ENCODE measurements at regions not wholly inside any gene's neighbourhood (a gene's known extent, or its start where the extent isn't known, plus 50 kb on each side); places are given as distances from the start of the nearest gene placed in this dataset.
A peak's percentile ranks its signal among the peaks of the same experiment; 100 is the strongest.

GRCh38 chr13:34011552-34012085 lies 193.7 kb downstream of the RFC3 start:
- Histone ChIP-seq H3K9ac (ENCODE audit: low read depth in 1 of 2, low read length in 2 of 2) (no peak overlapping the region), H3K36me3 (ENCODE audit: control insufficient read depth in 4 of 4, insufficient read depth in 3 of 4, low read depth in 1 of 4, low read length in 3 of 4) (no peaks in the 10 kb centered on the region), H3K4me1 (ENCODE audit: control insufficient read depth in 4 of 4, insufficient read depth in 4 of 4, low read length in 3 of 4) (peaks cover 0 to 4% (median 0%) of the 10 kb centered on the region in 4 donors), H3K9me3 (ENCODE audit: control insufficient read depth in 4 of 4, low read length in 3 of 4) (no peaks in the 10 kb centered on the region), H3K4me3 (ENCODE audit: low read depth in 1 of 3, low read length in 3 of 3) (peak overlapping the region in 1 of 3 donors; percentile 29), H3K27ac (ENCODE audit: low read depth in 1 of 2, low read length in 2 of 2) (no peak overlapping the region), H3K27me3 (ENCODE audit: control insufficient read depth in 4 of 4, insufficient read depth in 4 of 4, low read length in 3 of 4) (no peaks in the 10 kb centered on the region)
- no peak for DNase-seq (ENCODE audit: low spot score)
- TF ChIP-seq HNF4A (conservative IDR thresholded peaks at IDR 0.05) (peak; percentile 4 to 40), CTCF (IDR thresholded peaks at IDR 0.05; ENCODE audit: low read depth, low read length, missing input control) (no peak), EGR1 (IDR thresholded peaks at IDR 0.05; ENCODE audit: low read depth in 2 of 2) (no peak), SP1 (IDR thresholded peaks at IDR 0.05) (peak; percentile 16)
- WGBS, result 52% methylated on average over 11 of the region's 11 CpGs

- Histone ChIP-seq H3K36me3 (ENCODE audit: control insufficient read depth in 4 of 4, insufficient read depth in 3 of 4, low read depth in 1 of 4, low read length in 3 of 4) (no peaks in the 10 kb centered on the region), H3K27ac (ENCODE audit: low read depth in 1 of 2, low read length in 2 of 2) (no peak overlapping the region), H3K9ac (ENCODE audit: low read depth in 1 of 2, low read length in 2 of 2) (no peak overlapping the region), H3K27me3 (ENCODE audit: control insufficient read depth in 4 of 4, insufficient read depth in 4 of 4, low read length in 3 of 4) (no peaks in the 10 kb centered on the region), H3K4me1 (ENCODE audit: control insufficient read depth in 4 of 4, insufficient read depth in 4 of 4, low read length in 3 of 4) (peaks cover 0 to 4% (median 0%) of the 10 kb centered on the region in 4 donors), H3K9me3 (ENCODE audit: control insufficient read depth in 4 of 4, low read length in 3 of 4) (no peaks in the 10 kb centered on the region), H3K4me3 (ENCODE audit: low read depth in 1 of 3, low read length in 3 of 3) (no peak overlapping the region)
- WGBS, result 73% methylated on average over 2 of the region's 2 CpGs
- DNase-seq (ENCODE audit: low spot score), result no peak
- no peak for TF ChIP-seq ZBTB33 (IDR thresholded peaks at IDR 0.05)
- TF ChIP-seq REST (IDR thresholded peaks at IDR 0.05), result no peak
- TF ChIP-seq MAX (IDR thresholded peaks at IDR 0.05), result no peak
- no peak for TF ChIP-seq YY1 (IDR thresholded peaks at IDR 0.05)
- TF ChIP-seq JUND (IDR thresholded peaks at IDR 0.05), result no peak
- TF ChIP-seq RAD21 (IDR thresholded peaks at IDR 0.05), result no peak
- no peak for TF ChIP-seq GABPA (IDR thresholded peaks at IDR 0.05 in 1 of 2, conservative IDR thresholded peaks at IDR 0.05 in 1 of 2)
- TF ChIP-seq FOXA1 (IDR thresholded peaks at IDR 0.05), result no peak
- no peak for TF ChIP-seq EGR1 (IDR thresholded peaks at IDR 0.05; ENCODE audit: low read depth in 2 of 2)
- no peak for TF ChIP-seq FOXA2 (IDR thresholded peaks at IDR 0.05)
- no peak for TF ChIP-seq SP1 (IDR thresholded peaks at IDR 0.05)
- TF ChIP-seq CTCF (IDR thresholded peaks at IDR 0.05; ENCODE audit: low read depth, low read length, missing input control), result no peak
- TF ChIP-seq NR2F2 (IDR thresholded peaks at IDR 0.05), result no peak
These were observed 194.4 kb downstream of the RFC3 start for GRCh38 chr13:34012382-34012781.

Data from liver (tissue), 8 donors.